K562 (cell line): ENCODE measurements at regions not wholly inside any gene's neighbourhood (a gene's known extent, or its start where the extent isn't known, plus 50 kb on each side); places are given as distances from the start of the nearest gene placed in this dataset.

ENCODE experiments used
- DPF2 ChIP-seq: fragments of 450-650 bp; IDR thresholded peaks from 2 replicates; pipeline ENCODE4 v1.6.1; 2016
- ESRRB ChIP-seq: fragments of 250-450 bp; sonication (Bioruptor Pico); IDR thresholded peaks from 2 replicates; pipeline ENCODE4 v1.5.0; 2020; ENCODE audit warnings: mild to moderate bottlenecking, moderate library complexity, borderline replicate concordance
- ETS1 ChIP-seq: conservative IDR thresholded peaks from 2 replicates; pipeline ENCODE4 v1.6.1; 2011; ENCODE audit warnings: low read depth, mild to moderate bottlenecking, low read length; ENCODE audit not compliant: control insufficient read depth
- MEF2D ChIP-seq: conservative IDR thresholded peaks from 2 replicates; pipeline ENCODE4 v1.6.1; 2016; ENCODE audit warnings: low read depth, missing genetic modification characterization, missing compliant biosample characterization
- NFATC3 ChIP-seq: fragments of 450-650 bp; IDR thresholded peaks from 2 replicates; pipeline ENCODE4 v1.6.1; 2017; ENCODE audit warnings: mild to moderate bottlenecking
- RBM14 ChIP-seq: fragments of 200-400 bp; formaldehyde crosslinking; IDR thresholded peaks from 2 replicates; pipeline ENCODE4 v1.6.1; 2018; ENCODE audit warnings: low read depth, mild to moderate bottlenecking, low read length, moderate library complexity, borderline replicate concordance; ENCODE audit not compliant: insufficient read depth
- SRSF1 ChIP-seq: fragments of 200-400 bp; formaldehyde crosslinking; IDR thresholded peaks from 2 replicates; pipeline ENCODE4 v1.6.1; 2017; ENCODE audit warnings: mild to moderate bottlenecking, low read depth, low read length, moderate library complexity
- ZC3H4 ChIP-seq: sonication (generic); formaldehyde crosslinking; IDR thresholded peaks from 2 replicates; pipeline ENCODE4 v1.9.0; 2021; ENCODE audit warnings: missing genetic modification reagents, borderline replicate concordance
- ZFP91 ChIP-seq: sonication (generic); formaldehyde crosslinking; IDR thresholded peaks from 2 replicates; pipeline ENCODE4 v1.8.0; 2022; ENCODE audit warnings: mild to moderate bottlenecking, missing genetic modification reagents
- ZFPM2 ChIP-seq: fragments of 250-450 bp; sonication (Bioruptor Pico); IDR thresholded peaks from 2 replicates; pipeline ENCODE4 v1.5.1; 2022; ENCODE audit warnings: mild to moderate bottlenecking
- ZNF24 ChIP-seq: fragments of 450-650 bp; IDR thresholded peaks from 2 replicates; pipeline ENCODE4 v1.6.1; 2016
- ZNF253 ChIP-seq: fragments of 250-450 bp; sonication (Bioruptor Pico); conservative IDR thresholded peaks from 2 replicates; pipeline ENCODE4 v1.6.1; 2021; ENCODE audit warnings: mild to moderate bottlenecking
- TF ChIP-seq, protein P1 (sequence below), 2 experiments: fragments of 450-650 bp; formaldehyde crosslinking in 1 of 2; IDR thresholded peaks; 2 replicates each; pipeline versions ENCODE4 v1.4.0 to v1.6.1; 2014 to 2020; ENCODE audit warnings: mild to moderate bottlenecking in 2 of 2, borderline replicate concordance in 1 of 2, low read depth in 1 of 2
- TF ChIP-seq, protein P2 (sequence below): sonication (generic); formaldehyde crosslinking; IDR thresholded peaks from 2 replicates; pipeline ENCODE4 v1.8.1; 2022; ENCODE audit warnings: missing genetic modification reagents

DNA sequence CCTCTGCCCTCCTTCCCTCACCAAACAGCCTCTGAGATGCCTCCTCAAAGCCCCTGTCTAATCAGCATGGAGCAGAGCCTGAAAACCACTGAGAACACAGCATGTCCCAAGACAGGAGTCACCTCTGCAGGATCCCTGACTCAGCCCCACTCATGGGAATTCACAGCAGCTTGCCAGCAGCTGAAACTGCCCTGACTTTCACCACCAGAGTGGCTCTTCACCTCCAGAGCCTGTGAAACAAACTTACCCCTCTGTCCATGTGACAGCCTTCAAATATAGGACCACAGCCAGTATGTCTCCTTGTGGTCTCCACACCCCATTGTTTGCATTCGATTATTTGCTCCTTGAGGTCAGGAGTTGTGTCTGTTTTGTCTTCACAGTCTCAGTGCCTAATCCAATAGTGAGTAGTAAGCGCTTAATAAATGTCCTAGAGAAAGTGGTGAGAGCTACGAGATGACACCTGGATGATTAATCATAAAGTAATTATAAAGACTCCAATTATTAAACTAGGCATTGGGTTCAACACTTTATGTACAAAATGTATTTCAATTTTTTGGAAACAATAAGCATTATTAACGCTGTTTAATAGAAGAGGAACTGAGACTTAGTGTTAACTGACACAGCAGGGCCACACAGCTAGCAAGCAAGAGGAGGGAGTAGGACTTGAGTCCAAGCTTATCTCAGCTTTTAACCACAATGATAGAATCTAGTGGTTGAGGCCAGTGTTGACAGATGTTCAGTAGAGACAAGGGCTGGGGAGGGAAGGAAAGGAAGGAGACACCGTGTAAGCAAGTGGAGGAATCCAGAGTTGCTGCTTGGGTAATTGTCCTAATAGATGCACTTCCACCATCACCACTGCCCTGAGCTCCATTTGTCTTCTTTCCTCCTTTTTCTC is 358.7 kb upstream of the TNP1 start (continued):
- TF ChIP-seq, protein P1, sequence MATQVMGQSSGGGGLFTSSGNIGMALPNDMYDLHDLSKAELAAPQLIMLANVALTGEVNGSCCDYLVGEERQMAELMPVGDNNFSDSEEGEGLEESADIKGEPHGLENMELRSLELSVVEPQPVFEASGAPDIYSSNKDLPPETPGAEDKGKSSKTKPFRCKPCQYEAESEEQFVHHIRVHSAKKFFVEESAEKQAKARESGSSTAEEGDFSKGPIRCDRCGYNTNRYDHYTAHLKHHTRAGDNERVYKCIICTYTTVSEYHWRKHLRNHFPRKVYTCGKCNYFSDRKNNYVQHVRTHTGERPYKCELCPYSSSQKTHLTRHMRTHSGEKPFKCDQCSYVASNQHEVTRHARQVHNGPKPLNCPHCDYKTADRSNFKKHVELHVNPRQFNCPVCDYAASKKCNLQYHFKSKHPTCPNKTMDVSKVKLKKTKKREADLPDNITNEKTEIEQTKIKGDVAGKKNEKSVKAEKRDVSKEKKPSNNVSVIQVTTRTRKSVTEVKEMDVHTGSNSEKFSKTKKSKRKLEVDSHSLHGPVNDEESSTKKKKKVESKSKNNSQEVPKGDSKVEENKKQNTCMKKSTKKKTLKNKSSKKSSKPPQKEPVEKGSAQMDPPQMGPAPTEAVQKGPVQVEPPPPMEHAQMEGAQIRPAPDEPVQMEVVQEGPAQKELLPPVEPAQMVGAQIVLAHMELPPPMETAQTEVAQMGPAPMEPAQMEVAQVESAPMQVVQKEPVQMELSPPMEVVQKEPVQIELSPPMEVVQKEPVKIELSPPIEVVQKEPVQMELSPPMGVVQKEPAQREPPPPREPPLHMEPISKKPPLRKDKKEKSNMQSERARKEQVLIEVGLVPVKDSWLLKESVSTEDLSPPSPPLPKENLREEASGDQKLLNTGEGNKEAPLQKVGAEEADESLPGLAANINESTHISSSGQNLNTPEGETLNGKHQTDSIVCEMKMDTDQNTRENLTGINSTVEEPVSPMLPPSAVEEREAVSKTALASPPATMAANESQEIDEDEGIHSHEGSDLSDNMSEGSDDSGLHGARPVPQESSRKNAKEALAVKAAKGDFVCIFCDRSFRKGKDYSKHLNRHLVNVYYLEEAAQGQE (IDR thresholded peaks at IDR 0.05; ENCODE audit: borderline replicate concordance): peak; percentile 18; the same call in 1 of the 2 replicates
- TF ChIP-seq, protein P1 (CRISPR knock-in tag; IDR thresholded peaks at IDR 0.05; ENCODE audit: low read depth): no peak
- TF ChIP-seq DPF2 (peak; percentile 42; the same call in 1 of the 2 replicates), ESRRB (CRISPR knock-in tag) (no peak), ZNF253 (CRISPR knock-in tag) (no peak), MEF2D (no peak), ZNF24 (no peak), RBM14 (no peak), NFATC3 (no peak), ETS1 (no peak), SRSF1 (no peak), ZC3H4 (CRISPR knock-in tag) (no peak), ZFPM2 (CRISPR knock-in tag) (0 out of 2 replicates have a peak, but pooled peaks have one; percentile 66), ZFP91 (CRISPR knock-in tag) (no peak)
- TF ChIP-seq, protein P2, sequence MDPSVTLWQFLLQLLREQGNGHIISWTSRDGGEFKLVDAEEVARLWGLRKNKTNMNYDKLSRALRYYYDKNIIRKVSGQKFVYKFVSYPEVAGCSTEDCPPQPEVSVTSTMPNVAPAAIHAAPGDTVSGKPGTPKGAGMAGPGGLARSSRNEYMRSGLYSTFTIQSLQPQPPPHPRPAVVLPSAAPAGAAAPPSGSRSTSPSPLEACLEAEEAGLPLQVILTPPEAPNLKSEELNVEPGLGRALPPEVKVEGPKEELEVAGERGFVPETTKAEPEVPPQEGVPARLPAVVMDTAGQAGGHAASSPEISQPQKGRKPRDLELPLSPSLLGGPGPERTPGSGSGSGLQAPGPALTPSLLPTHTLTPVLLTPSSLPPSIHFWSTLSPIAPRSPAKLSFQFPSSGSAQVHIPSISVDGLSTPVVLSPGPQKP (CRISPR knock-in tag): no peak
